Gastroesophageal sphincter (tissue), 4 donors: ENCODE measurements at regions not wholly inside any gene's neighbourhood (a gene's known extent, or its start where the extent isn't known, plus 50 kb on each side); places are given as distances from the start of the nearest gene placed in this dataset.

Source experiments
- ATAC-seq: fragments of 150-250 bp; one replicate; pipeline ENCODE4 v1.9.1; 2016; ENCODE audit warnings: mild to moderate bottlenecking, moderate library complexity
- H3K27ac ChIP-seq, 4 donors: fragments of 200-600 bp; sonication (generic) in 3 of 4; 1 replicate in 3 of 4; 2 replicates in 1 of 4; pipeline ENCODE4 v1.5.1; 2016 to 2019
- H3K27me3 ChIP-seq: fragments of 200-600 bp; sonication (generic); one replicate; pipeline ENCODE4 v1.5.1; 2019
- H3K36me3 ChIP-seq, 2 donors: fragments of 200-600 bp; sonication (generic); one replicate each; pipeline ENCODE4 v1.5.1; 2019; ENCODE audit warnings: control low read depth in 1 of 2
- H3K4me1 ChIP-seq, 3 donors: fragments of 200-600 bp; sonication (generic); 1 replicate in 2 of 3; 2 replicates in 1 of 3; pipeline ENCODE4 v1.5.1; 2016 to 2019; ENCODE audit warnings: control low read depth in 2 of 3
- H3K4me3 ChIP-seq, 2 donors: fragments of 200-600 bp; sonication (generic); one replicate each; pipeline ENCODE4 v1.5.1; 2019; ENCODE audit warnings: mild to moderate bottlenecking in 1 of 2, moderate library complexity in 1 of 2
- H3K9me3 ChIP-seq, 3 donors: fragments of 200-600 bp; sonication (generic); one replicate each; pipeline ENCODE4 v1.5.1; 2017 to 2019; ENCODE audit warnings: control low read depth in 2 of 3
- CTCF ChIP-seq, 4 experiments: fragments of 200-600 bp in 2 of 4; fragments of 450-650 bp in 2 of 4; sonication (generic) in 1 of 4; IDR thresholded peaks; one replicate each; pipeline ENCODE4 v1.5.1; 2017 to 2019; ENCODE audit warnings: antibody characterized with exemption in 4 of 4, mild to moderate bottlenecking in 2 of 4, moderate library complexity in 2 of 4
- EP300 ChIP-seq: sonication (generic); formaldehyde crosslinking; IDR thresholded peaks from one replicate; pipeline ENCODE4 v1.6.1; 2017; ENCODE audit warnings: antibody characterized with exemption, mild to moderate bottlenecking
- POLR2A ChIP-seq, 2 donors: fragments of 450-650 bp; IDR thresholded peaks; one replicate each; pipeline ENCODE4 v1.6.1; 2017; ENCODE audit warnings: antibody characterized with exemption in 2 of 2, mild to moderate bottlenecking in 2 of 2, moderate library complexity in 1 of 2
- POLR2AphosphoS5 ChIP-seq: sonication (generic); formaldehyde crosslinking; IDR thresholded peaks from one replicate; pipeline ENCODE4 v1.6.1; 2017; ENCODE audit warnings: antibody characterized with exemption
- WGBS, 2 donors: methylation state at CpG; one replicate each; pipeline ENCODE4 v1.1.5; 2018; ENCODE audit warnings: low coverage in 1 of 2; 5-methylcytosine and 5-hydroxymethylcytosine counted together

- Histone ChIP-seq H3K9me3 (no peaks in the 10 kb centered on the region), H3K36me3 (no peaks in the 10 kb centered on the region), H3K27ac (no peak overlapping the region), H3K27me3 (no peaks in the 10 kb centered on the region), H3K4me1 (no peaks in the 10 kb centered on the region), H3K4me3 (no peak overlapping the region)
- WGBS, 2 donors: 87 to 91% methylated on average over 4 to 8 of the region's 8 CpGs
- TF ChIP-seq EP300: no peak
- no peak for TF ChIP-seq CTCF (IDR thresholded peaks at IDR 0.05)
- TF ChIP-seq POLR2AphosphoS5: no peak
- no peak for TF ChIP-seq POLR2A (IDR thresholded peaks at IDR 0.05)
- no peak for ATAC-seq
Measured at GRCh38 chr5:166713295-166713694, 1578.2 kb upstream of the WWC1 start.

- WGBS, 2 donors: 58 to 86% methylated on average over 2 to 3 of the region's 6 CpGs
- no peak overlapping the region for H3K27ac ChIP-seq
- H3K4me1 ChIP-seq: no peaks in the 10 kb centered on the region
- H3K36me3 ChIP-seq: no peaks in the 10 kb centered on the region
- no peak for ATAC-seq
- TF ChIP-seq POLR2AphosphoS5 (no peak), CTCF (IDR thresholded peaks at IDR 0.05) (no peak), POLR2A (IDR thresholded peaks at IDR 0.05) (no peak), EP300 (no peak)
- no peaks in the 10 kb centered on the region for H3K9me3 ChIP-seq
- no peaks in the 10 kb centered on the region for H3K27me3 ChIP-seq
- H3K4me3 ChIP-seq: no peak overlapping the region
Measured at GRCh38 chr5:166716856-166717492, 1574.5 kb upstream of the WWC1 start.

DNA sequence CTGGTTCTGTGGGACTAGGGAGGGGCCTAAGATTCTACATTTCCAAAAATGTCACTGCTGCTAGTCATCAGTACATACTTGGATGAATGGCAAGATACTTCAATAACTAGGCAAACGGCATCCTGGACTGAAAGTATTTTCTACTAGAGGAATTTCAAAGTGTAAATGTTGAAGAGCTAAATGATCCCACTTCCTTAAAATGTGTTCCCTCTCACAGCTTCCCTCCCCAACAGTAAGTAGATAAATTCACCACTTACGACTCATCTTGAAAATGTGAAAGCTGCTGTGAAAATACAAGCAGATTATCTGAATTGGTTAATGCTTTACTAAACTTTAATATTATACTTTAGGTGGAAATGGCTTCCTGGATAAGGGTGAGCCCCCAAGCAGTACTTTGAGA is 1571.5 kb upstream of the WWC1 start:
- Histone ChIP-seq H3K27me3 (no peaks in the 10 kb centered on the region), H3K27ac (no peak overlapping the region), H3K9me3 (no peaks in the 10 kb centered on the region), H3K36me3 (no peaks in the 10 kb centered on the region), H3K4me3 (no peak overlapping the region), H3K4me1 (no peaks in the 10 kb centered on the region)
- TF ChIP-seq EP300: no peak
- no peak for TF ChIP-seq POLR2A (IDR thresholded peaks at IDR 0.05)
- TF ChIP-seq CTCF (IDR thresholded peaks at IDR 0.05): no peak
- TF ChIP-seq POLR2AphosphoS5: no peak
- no peak for ATAC-seq
- WGBS, 2 donors: 70 to 87% methylated on average over 1 to 2 of the region's 2 CpGs

DNA sequence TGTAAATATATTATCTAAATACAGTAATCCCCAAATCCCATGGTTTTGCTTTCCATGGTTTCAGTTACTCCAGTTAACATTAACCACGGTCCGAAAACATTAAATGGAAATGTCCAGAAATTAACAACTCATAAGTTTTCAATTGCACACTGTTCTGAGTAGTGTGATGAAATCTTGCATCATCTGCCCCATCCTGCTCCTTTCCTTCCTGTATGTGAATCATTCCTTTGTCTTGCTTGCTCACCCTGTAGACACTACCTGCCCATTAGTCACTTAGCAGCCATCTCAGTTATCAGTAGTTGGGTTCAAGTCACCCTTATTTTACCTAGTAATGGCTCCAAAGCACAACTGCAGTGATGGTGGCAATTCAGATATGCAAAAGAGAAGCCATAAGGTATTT is 1568.5 kb upstream of the WWC1 start:
- ATAC-seq: no peak

More for the DNA sequence above, 1568.5 kb upstream of the WWC1 start:
- Histone ChIP-seq H3K27me3 (no peaks in the 10 kb centered on the region), H3K27ac (no peak overlapping the region), H3K36me3 (no peaks in the 10 kb centered on the region), H3K4me1 (no peaks in the 10 kb centered on the region), H3K4me3 (no peak overlapping the region), H3K9me3 (no peaks in the 10 kb centered on the region)
- TF ChIP-seq EP300 (no peak), POLR2AphosphoS5 (no peak), POLR2A (IDR thresholded peaks at IDR 0.05) (no peak), CTCF (IDR thresholded peaks at IDR 0.05) (no peak)
- WGBS, 2 donors: 97 to 100% methylated on average over 2 of the region's 2 CpGs
